Progenitor cell of endocrine pancreas (in vitro differentiated cells): ENCODE measurements at regions not wholly inside any gene's neighbourhood (a gene's known extent, or its start where the extent isn't known, plus 50 kb on each side); places are given as distances from the start of the nearest gene placed in this dataset.

Source experiments
- DNase-seq: peaks from one replicate; pipeline ENCODE4 v3.0.0; 2021; ENCODE audit warnings: low spot score; ENCODE audit not compliant: unreplicated experiment
- H3K27ac Mint-ChIP-seq: 2 replicates; pipeline ENCODE4 v1.8.0; 2021; ENCODE audit warnings: mild to moderate bottlenecking, moderate library complexity, mixed read lengths
- H3K27me3 Mint-ChIP-seq: 2 replicates; pipeline ENCODE4 v1.8.0; 2021; ENCODE audit warnings: mixed read lengths
- H3K36me3 Mint-ChIP-seq: 2 replicates; pipeline ENCODE4 v1.8.0; 2022; ENCODE audit warnings: mixed read lengths; ENCODE audit not compliant: insufficient read depth
- H3K4me1 Mint-ChIP-seq: 2 replicates; pipeline ENCODE4 v1.8.0; 2021; ENCODE audit warnings: low read depth, mixed read lengths
- H3K4me3 Mint-ChIP-seq: 2 replicates; pipeline ENCODE4 v1.8.0; 2021; ENCODE audit warnings: low read depth, mild to moderate bottlenecking, moderate library complexity, mixed read lengths
- H3K9me3 Mint-ChIP-seq: 2 replicates; pipeline ENCODE4 v1.8.0; 2021; ENCODE audit warnings: low read depth, mixed read lengths
- TF ChIP-seq, protein P1 (sequence below): fragments of 200-600 bp; sonication (generic); IDR thresholded peaks from one replicate; pipeline ENCODE4 v1.5.0; 2021; ENCODE audit warnings: antibody characterized with exemption, mild to moderate bottlenecking; ENCODE audit not compliant: unreplicated experiment

GRCh38 chr11:112812729-112813128 is 148.5 kb upstream of the NCAM1 start:
- no peak overlapping the region for H3K4me3 Mint-ChIP-seq
- H3K9me3 Mint-ChIP-seq: no peaks in the 10 kb centered on the region
- TF ChIP-seq, protein P1, sequence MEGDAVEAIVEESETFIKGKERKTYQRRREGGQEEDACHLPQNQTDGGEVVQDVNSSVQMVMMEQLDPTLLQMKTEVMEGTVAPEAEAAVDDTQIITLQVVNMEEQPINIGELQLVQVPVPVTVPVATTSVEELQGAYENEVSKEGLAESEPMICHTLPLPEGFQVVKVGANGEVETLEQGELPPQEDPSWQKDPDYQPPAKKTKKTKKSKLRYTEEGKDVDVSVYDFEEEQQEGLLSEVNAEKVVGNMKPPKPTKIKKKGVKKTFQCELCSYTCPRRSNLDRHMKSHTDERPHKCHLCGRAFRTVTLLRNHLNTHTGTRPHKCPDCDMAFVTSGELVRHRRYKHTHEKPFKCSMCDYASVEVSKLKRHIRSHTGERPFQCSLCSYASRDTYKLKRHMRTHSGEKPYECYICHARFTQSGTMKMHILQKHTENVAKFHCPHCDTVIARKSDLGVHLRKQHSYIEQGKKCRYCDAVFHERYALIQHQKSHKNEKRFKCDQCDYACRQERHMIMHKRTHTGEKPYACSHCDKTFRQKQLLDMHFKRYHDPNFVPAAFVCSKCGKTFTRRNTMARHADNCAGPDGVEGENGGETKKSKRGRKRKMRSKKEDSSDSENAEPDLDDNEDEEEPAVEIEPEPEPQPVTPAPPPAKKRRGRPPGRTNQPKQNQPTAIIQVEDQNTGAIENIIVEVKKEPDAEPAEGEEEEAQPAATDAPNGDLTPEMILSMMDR: no peak
- H3K27ac Mint-ChIP-seq: no peak overlapping the region
- DNase-seq: no peak
- H3K4me1 Mint-ChIP-seq: peaks cover 1% of the 10 kb centered on the region
- no peaks in the 10 kb centered on the region for H3K27me3 Mint-ChIP-seq
- no peaks in the 10 kb centered on the region for H3K36me3 Mint-ChIP-seq

- Mint-ChIP-seq H3K27me3 (no peaks in the 10 kb centered on the region), H3K9me3 (no peaks in the 10 kb centered on the region), H3K4me1 (peaks cover 1% of the 10 kb centered on the region), H3K27ac (no peak overlapping the region), H3K4me3 (no peak overlapping the region), H3K36me3 (no peaks in the 10 kb centered on the region)
- TF ChIP-seq, protein P1: no peak
- DNase-seq: no peak
Measured at GRCh38 chr11:112814168-112814567, 147.1 kb upstream of the NCAM1 start.

DNA sequence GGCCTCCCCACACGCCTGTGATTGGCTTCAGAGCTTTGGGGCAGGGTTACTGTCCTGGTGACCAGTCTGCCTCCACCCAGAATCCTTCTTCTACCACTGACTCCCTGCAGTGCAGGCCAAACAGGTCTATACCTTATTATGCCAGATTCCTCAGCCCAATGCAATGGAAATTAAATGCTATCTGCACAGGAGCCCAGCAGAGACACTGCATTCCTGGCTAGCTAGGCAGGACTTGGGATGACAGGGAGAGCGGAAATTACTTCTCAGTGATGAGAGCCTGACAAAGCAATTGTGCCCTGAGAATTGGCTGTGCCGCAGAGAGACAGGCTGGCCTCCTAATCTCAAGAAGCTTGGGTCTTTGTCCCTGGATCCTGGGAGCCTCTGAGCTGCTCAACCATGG is 143.8 kb upstream of the NCAM1 start:
- no peaks in the 10 kb centered on the region for H3K36me3 Mint-ChIP-seq
- peaks cover 3% of the 10 kb centered on the region for H3K27me3 Mint-ChIP-seq
- H3K9me3 Mint-ChIP-seq: no peaks in the 10 kb centered on the region
- DNase-seq: no peak
- TF ChIP-seq, protein P1: no peak
- H3K4me1 Mint-ChIP-seq: no peaks in the 10 kb centered on the region
- H3K27ac Mint-ChIP-seq: peak overlapping the region; percentile 26
- H3K4me3 Mint-ChIP-seq: no peak overlapping the region

GRCh38 chr11:112822478-112823274 is 138.5 kb upstream of the NCAM1 start:
- H3K27me3 Mint-ChIP-seq: peaks cover 10% of the 10 kb centered on the region
- no peak overlapping the region for H3K27ac Mint-ChIP-seq
- no peak overlapping the region for H3K4me3 Mint-ChIP-seq
- H3K4me1 Mint-ChIP-seq: no peaks in the 10 kb centered on the region
- H3K9me3 Mint-ChIP-seq: no peaks in the 10 kb centered on the region
- DNase-seq: no peak
- TF ChIP-seq, protein P1: no peak
- H3K36me3 Mint-ChIP-seq: no peaks in the 10 kb centered on the region

DNA sequence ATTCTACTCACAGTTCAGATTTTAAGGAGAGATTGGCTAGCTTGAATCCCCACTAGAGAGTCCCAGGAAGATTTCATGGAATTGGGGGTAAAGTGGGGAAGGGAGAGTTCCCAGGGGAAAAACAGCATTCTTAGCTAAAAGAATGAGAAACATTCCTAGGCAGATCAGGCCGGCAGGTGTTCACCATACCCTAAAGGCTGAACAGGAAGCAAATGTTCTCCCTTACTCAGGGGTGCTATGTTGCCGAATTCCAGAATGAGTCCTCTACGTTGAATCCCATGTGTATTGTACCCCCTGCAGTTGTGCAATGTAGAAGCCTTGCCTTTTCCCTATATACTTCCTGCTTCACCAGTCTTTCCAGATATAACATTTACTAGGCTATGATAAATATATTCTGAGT is 135.2 kb upstream of the NCAM1 start:
- Mint-ChIP-seq H3K4me1 (no peaks in the 10 kb centered on the region), H3K4me3 (no peak overlapping the region), H3K36me3 (no peaks in the 10 kb centered on the region), H3K27me3 (peaks cover 15% of the 10 kb centered on the region), H3K27ac (no peak overlapping the region), H3K9me3 (no peaks in the 10 kb centered on the region)
- TF ChIP-seq, protein P1: no peak
- no peak for DNase-seq
